Stomach (tissue), 8 donors: ENCODE measurements at regions not wholly inside any gene's neighbourhood (a gene's known extent, or its start where the extent isn't known, plus 50 kb on each side); places are given as distances from the start of the nearest gene placed in this dataset.
"Not testable (repeated sequence)": the region's sequence is repeated elsewhere in the genome, so short reads cannot be mapped to it uniquely, and the experiment has no call there.

Source experiments
- DNase-seq, 2 donors: peaks; one replicate each; pipeline versions ENCODE4 v3.0.0 to v3.0.0-alpha.2; 2013 to 2019
- H3K27ac ChIP-seq, 5 donors: fragments of 200-600 bp in 4 of 5; sonication (generic) in 4 of 5; one replicate each; pipeline ENCODE4 v1.5.1; 2013 to 2019; ENCODE audit warnings: mild to moderate bottlenecking in 1 of 5, moderate library complexity in 1 of 5
- H3K27me3 ChIP-seq, 3 donors: fragments of 200-600 bp; sonication (generic); one replicate each; pipeline ENCODE4 v1.5.1; 2017 to 2019; ENCODE audit warnings: mixed run types in 1 of 3
- H3K36me3 ChIP-seq, 4 donors: fragments of 200-600 bp; sonication (generic); 1 replicate in 3 of 4; 2 replicates in 1 of 4; pipeline ENCODE4 v1.5.1; 2016 to 2019
- H3K4me1 ChIP-seq, 4 donors: fragments of 200-600 bp; sonication (generic); one replicate each; pipeline ENCODE4 v1.5.1; 2016 to 2019
- H3K4me3 ChIP-seq, 4 donors: fragments of 200-600 bp; sonication (generic) in 3 of 4; one replicate each; pipeline ENCODE4 v1.5.1; 2016 to 2019; ENCODE audit warnings: mild to moderate bottlenecking in 1 of 4
- H3K9me3 ChIP-seq, 4 donors: fragments of 200-600 bp; sonication (generic); one replicate each; pipeline ENCODE4 v1.5.1; 2016 to 2019
- EP300 ChIP-seq: sonication (generic); formaldehyde crosslinking; IDR thresholded peaks from one replicate; pipeline ENCODE4 v1.6.1; 2017; ENCODE audit warnings: antibody characterized with exemption
- POLR2A ChIP-seq, 4 donors: fragments of 450-650 bp; IDR thresholded peaks; one replicate each; pipeline ENCODE4 v1.6.1; 2016; ENCODE audit warnings: antibody characterized with exemption in 4 of 4, control low read depth in 2 of 4, mild to moderate bottlenecking in 1 of 4, moderate library complexity in 1 of 4
- POLR2AphosphoS5 ChIP-seq, 3 donors: sonication (generic); formaldehyde crosslinking; IDR thresholded peaks; one replicate each; pipeline ENCODE4 v1.6.1; 2016; ENCODE audit warnings: antibody characterized with exemption in 3 of 3
- WGBS, 5 donors: extraction: QIAGEN DNeasy Blood & Tissue Kit in 3 of 5; methylation state at CpG; one replicate each; pipeline versions ENCODE4 v1.1.5 to v1.1.7; 2013 to 2018; 5-methylcytosine and 5-hydroxymethylcytosine counted together
- intact Hi-C: fragments of 100-400 bp; cut with DNase I; formaldehyde crosslinking; loops from one replicate; pipeline ENCODE4 v1.15.1; 2023; ENCODE audit warnings: low total_unique reads
- TF ChIP-seq, protein P1 (sequence below), 7 experiments: fragments of 450-650 bp in 4 of 7; fragments of 200-600 bp in 3 of 7; sonication (generic) in 3 of 7; IDR thresholded peaks; one replicate each; pipeline ENCODE4 v1.5.1; 2016 to 2019; ENCODE audit warnings: antibody characterized with exemption in 7 of 7, control low read depth in 2 of 7, mild to moderate bottlenecking in 1 of 7
- donor health status: healthy with polysubstance abuse.
- donor health status: Bipolar disorder and iron deficiency.
- donor health status: healthy.

DNA sequence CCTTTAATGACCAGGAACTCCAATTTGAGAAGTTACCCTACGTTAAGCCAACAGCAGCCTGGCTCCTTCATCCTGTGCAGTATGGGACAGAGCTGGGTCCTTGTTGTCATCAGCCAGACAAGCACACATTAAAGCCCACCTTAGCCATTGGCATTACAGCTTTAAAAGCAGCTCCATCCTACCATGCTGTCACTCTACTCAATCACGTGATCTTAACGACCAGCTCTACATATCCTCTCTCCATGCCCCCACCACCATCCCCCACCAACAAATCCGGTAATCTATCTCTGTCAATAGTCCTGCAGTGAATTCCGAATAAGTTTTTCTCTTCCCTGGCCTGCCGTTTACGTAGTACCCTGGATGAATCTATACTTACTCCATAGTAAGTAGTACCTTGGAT is 82.9 kb upstream of the DGKG start:
- WGBS, 5 donors, result 70 to 84% (median 80%) methylated on average over 7 of the region's 7 CpGs
- intact Hi-C loops, result no loop called here
- H3K4me1 ChIP-seq, result peaks cover 0 to 4% (median 2%) of the 10 kb centered on the region in 4 donors
- H3K27ac ChIP-seq, result no peak overlapping the region
- H3K4me3 ChIP-seq, result no peak overlapping the region
- H3K27me3 ChIP-seq, result no peaks in the 10 kb centered on the region
- no peak for DNase-seq
- no peaks in the 10 kb centered on the region for H3K36me3 ChIP-seq
- TF ChIP-seq, protein P1, sequence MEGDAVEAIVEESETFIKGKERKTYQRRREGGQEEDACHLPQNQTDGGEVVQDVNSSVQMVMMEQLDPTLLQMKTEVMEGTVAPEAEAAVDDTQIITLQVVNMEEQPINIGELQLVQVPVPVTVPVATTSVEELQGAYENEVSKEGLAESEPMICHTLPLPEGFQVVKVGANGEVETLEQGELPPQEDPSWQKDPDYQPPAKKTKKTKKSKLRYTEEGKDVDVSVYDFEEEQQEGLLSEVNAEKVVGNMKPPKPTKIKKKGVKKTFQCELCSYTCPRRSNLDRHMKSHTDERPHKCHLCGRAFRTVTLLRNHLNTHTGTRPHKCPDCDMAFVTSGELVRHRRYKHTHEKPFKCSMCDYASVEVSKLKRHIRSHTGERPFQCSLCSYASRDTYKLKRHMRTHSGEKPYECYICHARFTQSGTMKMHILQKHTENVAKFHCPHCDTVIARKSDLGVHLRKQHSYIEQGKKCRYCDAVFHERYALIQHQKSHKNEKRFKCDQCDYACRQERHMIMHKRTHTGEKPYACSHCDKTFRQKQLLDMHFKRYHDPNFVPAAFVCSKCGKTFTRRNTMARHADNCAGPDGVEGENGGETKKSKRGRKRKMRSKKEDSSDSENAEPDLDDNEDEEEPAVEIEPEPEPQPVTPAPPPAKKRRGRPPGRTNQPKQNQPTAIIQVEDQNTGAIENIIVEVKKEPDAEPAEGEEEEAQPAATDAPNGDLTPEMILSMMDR (IDR thresholded peaks at IDR 0.05), result no peak
- TF ChIP-seq POLR2A (IDR thresholded peaks at IDR 0.05) (no peak), EP300 (no peak), POLR2AphosphoS5 (IDR thresholded peaks at IDR 0.05) (no peak)
- no peaks in the 10 kb centered on the region for H3K9me3 ChIP-seq

DNA sequence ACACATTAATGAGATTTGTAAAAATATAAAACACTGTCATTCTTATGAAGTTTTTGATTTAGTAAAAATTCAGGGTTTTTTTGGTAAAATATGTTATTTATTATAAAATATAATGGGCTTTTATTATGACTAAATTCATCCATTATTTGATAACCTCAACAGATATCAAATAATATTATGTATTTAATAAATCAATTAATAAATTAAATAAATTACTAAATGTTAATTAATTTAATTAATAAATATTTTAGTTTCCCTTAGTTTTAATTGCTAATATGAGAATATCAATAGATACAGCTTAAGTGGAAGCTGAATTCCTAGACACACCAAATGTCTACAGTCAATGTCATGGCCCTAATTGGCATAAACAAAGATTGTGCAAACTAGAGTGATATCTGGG is 82.3 kb upstream of the DGKG start:
- Histone ChIP-seq H3K4me3 (no peak overlapping the region), H3K4me1 (peaks cover 0 to 4% (median 2%) of the 10 kb centered on the region in 4 donors), H3K27me3 (no peaks in the 10 kb centered on the region), H3K36me3 (no peaks in the 10 kb centered on the region), H3K9me3 (no peaks in the 10 kb centered on the region), H3K27ac (no peak overlapping the region)
- no peak for DNase-seq
- intact Hi-C loops, result no loop called here
- TF ChIP-seq, protein P1 (IDR thresholded peaks at IDR 0.05), result no peak
- TF ChIP-seq POLR2A (IDR thresholded peaks at IDR 0.05), result no peak
- no peak for TF ChIP-seq EP300
- no peak for TF ChIP-seq POLR2AphosphoS5 (IDR thresholded peaks at IDR 0.05)

DNA sequence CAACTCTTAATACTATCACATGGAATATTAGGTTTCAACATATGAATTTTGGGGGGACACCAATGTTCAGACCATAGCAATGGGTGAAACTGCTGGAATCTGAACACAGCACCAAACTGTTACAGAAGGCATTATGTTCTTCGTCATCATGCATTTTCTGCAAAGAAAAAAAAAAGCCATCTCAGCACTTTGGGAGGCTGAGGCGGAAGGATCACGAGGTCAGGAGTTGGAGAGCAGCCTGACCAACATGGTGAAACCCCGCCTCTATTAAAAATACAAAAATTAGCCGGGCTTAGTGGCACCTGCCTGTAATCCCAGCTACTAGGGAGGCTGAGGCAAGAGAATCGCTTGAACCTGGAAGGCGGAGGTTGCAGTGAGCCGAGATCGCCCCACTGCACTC is 80.9 kb upstream of the DGKG start:
- H3K4me1 ChIP-seq, intact Hi-C loops, H3K36me3 ChIP-seq, H3K9me3 ChIP-seq, H3K27ac ChIP-seq, DNase-seq, H3K27me3 ChIP-seq, H3K4me3 ChIP-seq: not testable (repeated sequence)
- 81 to 88% (median 87%) methylated on average over 9 of the region's 9 CpGs for WGBS, 5 donors

DNA sequence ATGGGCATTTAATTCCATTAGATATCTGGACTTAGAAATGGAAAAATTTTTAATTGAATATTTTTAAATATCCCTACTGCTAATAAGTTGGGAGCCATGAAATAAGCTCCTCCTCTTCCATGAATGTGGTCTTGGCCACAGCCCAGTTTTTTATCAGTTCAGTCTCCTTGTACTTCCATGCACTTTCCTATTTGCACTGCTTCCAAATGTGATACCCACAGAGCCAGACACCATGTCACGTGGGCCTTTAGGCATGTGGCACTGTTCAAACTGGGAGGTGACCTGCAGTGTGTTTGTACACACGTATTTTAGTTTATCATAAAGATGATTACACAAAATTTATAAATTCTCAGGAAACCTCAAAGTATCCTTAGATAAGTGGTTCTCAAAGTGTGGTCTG is 80.1 kb upstream of the DGKG start:
- peak; percentile 53 to 82 for DNase-seq
- WGBS, 5 donors, result 20 to 59% (median 38%) methylated on average over 2 of the region's 2 CpGs

DNA sequence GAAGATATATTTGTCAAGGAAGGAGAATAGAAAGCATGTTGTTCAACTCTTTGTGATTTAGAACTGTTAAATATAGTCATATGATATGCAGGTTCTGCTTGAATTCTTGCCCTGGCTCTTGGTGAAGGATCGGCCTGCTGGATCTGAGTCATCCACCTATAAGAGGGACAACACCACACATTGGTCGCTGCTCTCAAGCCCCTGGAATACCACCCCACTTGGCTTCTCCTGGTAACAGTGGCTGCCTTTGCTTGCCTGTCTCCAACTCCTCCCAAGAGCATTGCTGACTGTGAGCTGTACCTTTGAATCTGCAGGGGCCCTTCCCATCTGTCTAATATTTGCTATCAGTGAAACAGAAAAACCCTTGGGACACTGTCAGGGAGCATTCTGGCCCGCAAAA is 78.9 kb upstream of the DGKG start:
- DNase-seq, result no peak
- H3K36me3 ChIP-seq, result no peaks in the 10 kb centered on the region
- H3K27ac ChIP-seq, result peak overlapping the region in 2 of 5 donors; percentile 33 to 53
- intact Hi-C loops, result no loop called here
- 34 to 63% (median 44%) methylated on average over 3 of the region's 3 CpGs for WGBS, 5 donors
- H3K27me3 ChIP-seq, result no peaks in the 10 kb centered on the region
- no peaks in the 10 kb centered on the region for H3K9me3 ChIP-seq
- peaks cover 0 to 4% (median 2%) of the 10 kb centered on the region in 4 donors for H3K4me1 ChIP-seq
- TF ChIP-seq, protein P1 (IDR thresholded peaks at IDR 0.05), result no peak
- TF ChIP-seq POLR2AphosphoS5 (IDR thresholded peaks at IDR 0.05), result no peak
- TF ChIP-seq EP300, result no peak
- TF ChIP-seq POLR2A (IDR thresholded peaks at IDR 0.05), result no peak
- H3K4me3 ChIP-seq, result no peak overlapping the region

More for the DNA sequence above, 80.1 kb upstream of the DGKG start:
- Histone ChIP-seq H3K4me3 (no peak overlapping the region), H3K4me1 (peaks cover 0 to 4% (median 2%) of the 10 kb centered on the region in 4 donors), H3K27ac (no peak overlapping the region), H3K9me3 (no peaks in the 10 kb centered on the region), H3K27me3 (no peaks in the 10 kb centered on the region), H3K36me3 (no peaks in the 10 kb centered on the region)
- TF ChIP-seq, protein P1 (IDR thresholded peaks at IDR 0.05), result no peak
- TF ChIP-seq POLR2A (IDR thresholded peaks at IDR 0.05) (no peak), EP300 (no peak), POLR2AphosphoS5 (IDR thresholded peaks at IDR 0.05) (peak in 2 of 3 donors; percentile 79 to 90)
- intact Hi-C loops, result no loop called here
